Panc1 (cell line): ENCODE measurements at regions not wholly inside any gene's neighbourhood (a gene's known extent, or its start where the extent isn't known, plus 50 kb on each side); places are given as distances from the start of the nearest gene placed in this dataset.
"Not testable (repeated sequence)": the region's sequence is repeated elsewhere in the genome, so short reads cannot be mapped to it uniquely, and the experiment has no call there.

Source experiments
- ATAC-seq: fragments of 200-7000 bp; cut with Tn5 transposase; 2 replicates; pipeline ENCODE4 v1.9.1; 2020; ENCODE audit warnings: mild to moderate bottlenecking, moderate library complexity
- BruUV-seq: library from RNA; stranded (reverse); fragments of 400-500 nt; replicated peaks from 2 replicates; lab custom pipeline; 2021; lab: Mats Ljungman, UMichigan
- CTCF ChIA-PET: fragments of 300-600 bp; sonication (Branson Sonifier 250); formaldehyde crosslinking; loops from one replicate; lab custom pipeline; 2022; ENCODE audit warnings: antibody characterized with exemption; lab: Charles Lee
- POLR2A ChIA-PET: fragments of 300-600 bp; sonication (Branson Sonifier 250); formaldehyde crosslinking; loops from one replicate; lab custom pipeline; 2022; ENCODE audit warnings: antibody characterized with exemption; lab: Charles Lee
- DNase-seq: peaks from one replicate; pipeline ENCODE4 v3.0.0-alpha.2; 2010; ENCODE audit warnings: low read depth, low spot score
- H3K27ac ChIP-seq: 2 replicates; pipeline ENCODE4 v1.5.1; 2011; ENCODE audit warnings: mild to moderate bottlenecking, low read length, inconsistent platforms
- H3K27me3 ChIP-seq: fragments of 200-500 bp; sonication (Bioruptor generic); 2 replicates; pipeline ENCODE4 v1.6.0; 2014; ENCODE audit warnings: low read length, inconsistent platforms; ENCODE audit not compliant: control insufficient read depth, insufficient read depth
- H3K36me3 ChIP-seq: fragments of 200-500 bp; sonication (Bioruptor generic); 2 replicates; pipeline ENCODE4 v1.5.1; 2014; ENCODE audit warnings: inconsistent platforms, mild to moderate bottlenecking, low read length, moderate library complexity; ENCODE audit not compliant: control insufficient read depth, insufficient read depth
- H3K4me1 ChIP-seq: 2 replicates; pipeline ENCODE4 v1.5.1; 2011; ENCODE audit warnings: inconsistent platforms, mild to moderate bottlenecking, low read length, moderate library complexity; ENCODE audit not compliant: control insufficient read depth, insufficient read depth
- H3K4me3 ChIP-seq, 2 experiments: 2 replicates each; pipeline ENCODE4 v1.5.1; 2011 to 2012; ENCODE audit warnings: low read depth in 2 of 2, low read length in 2 of 2, mild to moderate bottlenecking in 2 of 2, inconsistent platforms in 1 of 2, moderate library complexity in 1 of 2
- H3K9me3 ChIP-seq: fragments of 200-500 bp; sonication (Bioruptor generic); 2 replicates; pipeline ENCODE4 v1.5.1; 2014; ENCODE audit warnings: low read depth, mild to moderate bottlenecking, inconsistent platforms, low read length, moderate library complexity; ENCODE audit not compliant: control insufficient read depth, insufficient read depth
- POLR2AphosphoS5 ChIP-seq: IDR thresholded peaks from 2 replicates; pipeline ENCODE4 v1.6.1; 2012; ENCODE audit warnings: mild to moderate bottlenecking, low read depth, low read length, moderate library complexity
- SIN3A ChIP-seq: IDR thresholded peaks from 2 replicates; pipeline ENCODE4 v1.6.1; 2012; ENCODE audit warnings: low read depth, mild to moderate bottlenecking, low read length, moderate library complexity, borderline replicate concordance; ENCODE audit not compliant: insufficient read depth
- TCF7L2 ChIP-seq: IDR thresholded peaks from 2 replicates; pipeline ENCODE4 v1.6.1; 2011; ENCODE audit warnings: mild to moderate bottlenecking, low read depth, low read length, inconsistent platforms
- in situ Hi-C: cut with HindIII; loops from 2 replicates; pipeline ENCODE4 v1.10.0; 2016; ENCODE audit warnings: low sequenced_read_pairs, low pct_unique_long_range_greater_than_20kb
- intact Hi-C: fragments of 100-400 bp; cut with micrococcal nuclease; formaldehyde crosslinking; loops from one replicate; pipeline ENCODE4 v1.10.0; 2022; ENCODE audit not compliant: unreplicated experiment
- TF ChIP-seq, protein P1 (sequence below), 2 experiments: IDR thresholded peaks; 2 replicates each; pipeline ENCODE4 v1.6.1; 2011 to 2012; ENCODE audit warnings: low read depth in 2 of 2, control low read depth in 1 of 2, low read length in 1 of 2, mild to moderate bottlenecking in 1 of 2, moderate library complexity in 1 of 2; ENCODE audit not compliant: insufficient read depth in 1 of 2
- TF ChIP-seq, protein P2 (sequence below): fragments of 450-650 bp; IDR thresholded peaks from 2 replicates; pipeline ENCODE4 v1.5.1; 2017; ENCODE audit warnings: mild to moderate bottlenecking

GRCh38 chr5:17081142-17081541 lies 136.3 kb upstream of the BASP1 start:
- DNase-seq, result no peak
- no TSS peak for BruUV-seq
- no peaks in the 10 kb centered on the region for H3K9me3 ChIP-seq
- intact Hi-C loops (no loop called here), in situ Hi-C loops (no loop called here)
- H3K4me3 ChIP-seq, result no peak overlapping the region
- CTCF ChIA-PET, result interaction anchor here (0.6 kb wide), 3 partner anchors 25 to 109 kb away, joined by 3 to 4 read pairs (median 4); no protein-coding TSS in a partner anchor
- POLR2A ChIA-PET, result no interaction called here
- H3K4me1 ChIP-seq, result no peaks in the 10 kb centered on the region
- no peak for ATAC-seq
- no peaks in the 10 kb centered on the region for H3K36me3 ChIP-seq
- H3K27ac ChIP-seq, result no peak overlapping the region
- H3K27me3 ChIP-seq, result no peaks in the 10 kb centered on the region
- TF ChIP-seq, protein P1, sequence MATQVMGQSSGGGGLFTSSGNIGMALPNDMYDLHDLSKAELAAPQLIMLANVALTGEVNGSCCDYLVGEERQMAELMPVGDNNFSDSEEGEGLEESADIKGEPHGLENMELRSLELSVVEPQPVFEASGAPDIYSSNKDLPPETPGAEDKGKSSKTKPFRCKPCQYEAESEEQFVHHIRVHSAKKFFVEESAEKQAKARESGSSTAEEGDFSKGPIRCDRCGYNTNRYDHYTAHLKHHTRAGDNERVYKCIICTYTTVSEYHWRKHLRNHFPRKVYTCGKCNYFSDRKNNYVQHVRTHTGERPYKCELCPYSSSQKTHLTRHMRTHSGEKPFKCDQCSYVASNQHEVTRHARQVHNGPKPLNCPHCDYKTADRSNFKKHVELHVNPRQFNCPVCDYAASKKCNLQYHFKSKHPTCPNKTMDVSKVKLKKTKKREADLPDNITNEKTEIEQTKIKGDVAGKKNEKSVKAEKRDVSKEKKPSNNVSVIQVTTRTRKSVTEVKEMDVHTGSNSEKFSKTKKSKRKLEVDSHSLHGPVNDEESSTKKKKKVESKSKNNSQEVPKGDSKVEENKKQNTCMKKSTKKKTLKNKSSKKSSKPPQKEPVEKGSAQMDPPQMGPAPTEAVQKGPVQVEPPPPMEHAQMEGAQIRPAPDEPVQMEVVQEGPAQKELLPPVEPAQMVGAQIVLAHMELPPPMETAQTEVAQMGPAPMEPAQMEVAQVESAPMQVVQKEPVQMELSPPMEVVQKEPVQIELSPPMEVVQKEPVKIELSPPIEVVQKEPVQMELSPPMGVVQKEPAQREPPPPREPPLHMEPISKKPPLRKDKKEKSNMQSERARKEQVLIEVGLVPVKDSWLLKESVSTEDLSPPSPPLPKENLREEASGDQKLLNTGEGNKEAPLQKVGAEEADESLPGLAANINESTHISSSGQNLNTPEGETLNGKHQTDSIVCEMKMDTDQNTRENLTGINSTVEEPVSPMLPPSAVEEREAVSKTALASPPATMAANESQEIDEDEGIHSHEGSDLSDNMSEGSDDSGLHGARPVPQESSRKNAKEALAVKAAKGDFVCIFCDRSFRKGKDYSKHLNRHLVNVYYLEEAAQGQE (IDR thresholded peaks at IDR 0.05; ENCODE audit: insufficient read depth in 1 of 2, low read depth in 2 of 2, low read length in 1 of 2), result no peak
- TF ChIP-seq SIN3A, result no peak
- no peak for TF ChIP-seq TCF7L2
- TF ChIP-seq, protein P2, sequence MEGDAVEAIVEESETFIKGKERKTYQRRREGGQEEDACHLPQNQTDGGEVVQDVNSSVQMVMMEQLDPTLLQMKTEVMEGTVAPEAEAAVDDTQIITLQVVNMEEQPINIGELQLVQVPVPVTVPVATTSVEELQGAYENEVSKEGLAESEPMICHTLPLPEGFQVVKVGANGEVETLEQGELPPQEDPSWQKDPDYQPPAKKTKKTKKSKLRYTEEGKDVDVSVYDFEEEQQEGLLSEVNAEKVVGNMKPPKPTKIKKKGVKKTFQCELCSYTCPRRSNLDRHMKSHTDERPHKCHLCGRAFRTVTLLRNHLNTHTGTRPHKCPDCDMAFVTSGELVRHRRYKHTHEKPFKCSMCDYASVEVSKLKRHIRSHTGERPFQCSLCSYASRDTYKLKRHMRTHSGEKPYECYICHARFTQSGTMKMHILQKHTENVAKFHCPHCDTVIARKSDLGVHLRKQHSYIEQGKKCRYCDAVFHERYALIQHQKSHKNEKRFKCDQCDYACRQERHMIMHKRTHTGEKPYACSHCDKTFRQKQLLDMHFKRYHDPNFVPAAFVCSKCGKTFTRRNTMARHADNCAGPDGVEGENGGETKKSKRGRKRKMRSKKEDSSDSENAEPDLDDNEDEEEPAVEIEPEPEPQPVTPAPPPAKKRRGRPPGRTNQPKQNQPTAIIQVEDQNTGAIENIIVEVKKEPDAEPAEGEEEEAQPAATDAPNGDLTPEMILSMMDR, result no peak
- TF ChIP-seq POLR2AphosphoS5, result no peak

DNA sequence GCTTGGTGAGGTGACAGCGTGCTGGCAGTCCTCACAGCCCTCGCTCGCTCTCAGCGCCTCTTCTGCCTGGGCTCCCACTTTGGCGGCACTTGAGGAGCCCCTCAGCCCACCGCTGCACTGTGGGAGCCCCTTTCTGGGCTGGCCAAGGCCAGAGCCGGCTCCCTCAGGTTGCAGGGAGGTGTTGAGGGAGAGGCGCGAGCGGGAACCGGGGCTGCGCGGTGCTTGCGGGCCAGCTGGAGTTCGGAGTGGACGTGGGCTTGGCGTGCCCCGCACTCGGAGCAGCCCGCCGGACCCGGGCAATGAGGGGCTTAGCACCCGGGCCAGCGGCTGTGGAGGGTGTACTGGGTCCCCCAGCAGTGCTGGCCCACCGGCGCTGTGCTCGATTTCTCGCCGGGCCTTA lies 134.2 kb upstream of the BASP1 start:
- POLR2A ChIA-PET, result not testable (repeated sequence)

GRCh38 chr5:17087035-17087434 lies 130.4 kb upstream of the BASP1 start:
- no peak overlapping the region for H3K27ac ChIP-seq
- ChIA-PET CTCF (interaction anchor here (0.7 kb wide), 1 partner anchor 239 kb away, joined by 4 read pairs; no protein-coding TSS in a partner anchor), POLR2A (no interaction called here)

More for the DNA sequence above, 134.2 kb upstream of the BASP1 start:
- H3K4me3 ChIP-seq, BruUV-seq, DNase-seq, H3K36me3 ChIP-seq, intact Hi-C loops, in situ Hi-C loops, CTCF ChIA-PET, H3K9me3 ChIP-seq, H3K27ac ChIP-seq, ATAC-seq, H3K4me1 ChIP-seq, H3K27me3 ChIP-seq: not testable (repeated sequence)

More at GRCh38 chr5:17087035-17087434, 130.4 kb upstream of the BASP1 start:
- no peaks in the 10 kb centered on the region for H3K36me3 ChIP-seq
- H3K4me3 ChIP-seq, result no peak overlapping the region
- DNase-seq (no peak), ATAC-seq (no peak)
- intact Hi-C loops, result no loop called here
- in situ Hi-C loops, result no loop called here
- TF ChIP-seq TCF7L2, result no peak
- TF ChIP-seq, protein P2, result no peak
- no peak for TF ChIP-seq POLR2AphosphoS5
- no peak for TF ChIP-seq SIN3A
- TF ChIP-seq, protein P1 (IDR thresholded peaks at IDR 0.05; ENCODE audit: insufficient read depth in 1 of 2, low read depth in 2 of 2, low read length in 1 of 2), result no peak
- H3K4me1 ChIP-seq, result no peaks in the 10 kb centered on the region
- BruUV-seq, result no TSS peak
- H3K9me3 ChIP-seq, result no peaks in the 10 kb centered on the region
- H3K27me3 ChIP-seq, result no peaks in the 10 kb centered on the region
